Fibroblast of skin of right quadriceps (primary cell): ENCODE measurements at regions not wholly inside any gene's neighbourhood (a gene's known extent, or its start where the extent isn't known, plus 50 kb on each side); places are given as distances from the start of the nearest gene placed in this dataset.

Experiments
- DNase-seq: peaks from one replicate; pipeline ENCODE4 v3.0.0-alpha.2; 2013

DNA sequence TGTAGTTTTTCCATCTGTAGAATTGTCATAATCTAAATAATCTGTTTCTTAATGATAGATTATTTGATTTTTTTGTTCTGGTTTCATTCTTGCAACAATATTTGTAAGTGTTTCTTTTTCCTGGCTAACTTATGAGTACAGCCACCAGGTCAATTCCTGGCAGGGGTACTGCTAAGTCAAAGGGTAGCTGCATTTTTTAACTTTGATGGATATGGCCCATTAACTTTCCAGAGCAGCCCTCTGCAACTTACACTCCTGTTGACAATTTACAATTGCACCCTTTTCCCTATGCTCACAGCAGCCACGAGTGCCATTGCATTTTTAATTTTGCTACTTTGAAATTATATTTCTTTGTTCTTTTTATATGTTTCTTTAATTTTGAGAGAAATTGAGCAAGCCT is 209.3 kb upstream of the CST7 start:
- no peak for DNase-seq

DNA sequence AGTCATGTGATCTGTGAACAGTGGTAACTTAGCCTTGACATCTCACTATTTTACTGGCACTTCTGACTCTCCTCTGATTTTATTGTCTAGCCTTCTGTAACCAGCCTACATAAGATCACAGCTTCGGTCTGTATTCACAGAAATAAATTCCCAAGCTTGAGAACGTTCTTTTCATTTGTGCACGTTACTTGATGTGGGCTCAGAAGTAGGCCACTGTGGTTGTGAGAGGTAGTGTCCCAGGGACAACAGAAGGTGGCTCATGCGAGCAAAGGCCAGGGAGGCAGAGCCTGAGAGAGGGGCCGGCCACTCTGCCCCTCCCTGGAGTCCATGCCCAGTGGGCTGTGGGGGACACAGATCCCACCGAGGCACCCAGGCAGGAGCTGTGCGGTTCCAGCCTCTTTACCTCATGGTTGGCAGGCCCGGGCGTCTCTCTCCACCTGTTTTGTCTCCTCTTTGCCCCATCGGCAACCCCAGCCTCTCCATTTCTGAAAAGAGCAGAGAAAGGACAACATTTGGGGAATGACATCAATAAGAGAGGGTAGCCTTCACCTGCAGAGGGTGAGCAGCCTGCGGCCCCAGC is 207.5 kb upstream of the CST7 start:
- no peak for DNase-seq

DNA sequence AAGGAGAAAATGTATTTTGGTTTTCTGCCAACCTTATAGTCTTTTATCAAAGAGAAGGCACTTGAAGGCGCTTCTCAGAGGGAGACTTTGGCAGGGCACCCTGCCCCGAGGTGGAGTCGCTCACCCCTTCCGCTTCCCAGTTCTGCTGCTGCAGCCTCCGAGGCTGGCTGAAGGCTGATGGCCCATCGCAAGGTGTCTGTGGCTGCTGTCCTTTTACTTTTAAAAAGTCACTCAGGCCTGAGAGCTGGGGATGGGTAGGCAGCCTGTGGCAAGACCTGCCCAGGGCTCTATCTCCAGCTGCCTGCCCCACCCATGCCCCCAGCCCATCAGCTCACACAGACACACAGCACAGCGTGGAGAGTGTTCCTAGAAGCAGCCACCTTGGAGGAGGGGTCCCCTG is 206.6 kb upstream of the CST7 start:
- DNase-seq: no peak

DNA sequence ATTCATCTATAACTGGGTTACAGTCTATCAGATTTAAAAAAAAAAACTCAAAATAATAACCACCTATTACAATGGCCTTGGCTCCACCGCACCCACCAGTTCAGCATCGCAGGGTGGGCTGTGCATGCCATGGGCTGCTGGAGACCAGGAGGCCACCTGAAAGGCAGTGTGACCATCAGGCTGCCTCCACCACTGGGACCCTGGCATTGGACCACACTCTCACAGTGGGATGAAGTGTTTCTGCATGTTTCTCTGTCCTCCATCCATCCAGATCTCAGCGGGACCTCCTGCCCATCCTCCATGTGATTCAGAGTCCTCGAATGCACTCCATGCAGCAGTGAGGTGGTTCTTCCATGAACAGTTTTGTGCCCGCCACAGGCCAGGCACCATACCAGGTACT is 206.1 kb upstream of the CST7 start:
- no peak for DNase-seq

DNA sequence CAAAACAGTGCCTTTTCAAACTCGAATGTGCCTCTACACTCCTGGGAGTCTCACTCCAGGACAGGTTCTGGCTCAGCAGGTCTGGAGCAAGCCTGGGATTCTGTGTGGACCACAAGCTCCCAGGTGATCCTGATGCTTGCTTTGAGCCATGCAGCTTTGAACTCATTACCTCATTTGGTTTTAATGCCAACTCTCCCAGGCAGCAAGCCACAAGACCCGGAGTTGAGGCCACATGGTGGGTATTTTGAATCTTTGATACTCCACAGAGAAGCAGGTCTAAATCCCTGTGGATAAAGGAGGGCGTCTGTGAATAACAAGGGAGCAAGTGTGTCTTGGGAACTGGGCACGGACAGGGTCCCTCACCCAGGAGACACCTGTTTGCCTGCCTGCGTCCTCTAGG is 205.4 kb upstream of the CST7 start:
- DNase-seq: no peak

DNA sequence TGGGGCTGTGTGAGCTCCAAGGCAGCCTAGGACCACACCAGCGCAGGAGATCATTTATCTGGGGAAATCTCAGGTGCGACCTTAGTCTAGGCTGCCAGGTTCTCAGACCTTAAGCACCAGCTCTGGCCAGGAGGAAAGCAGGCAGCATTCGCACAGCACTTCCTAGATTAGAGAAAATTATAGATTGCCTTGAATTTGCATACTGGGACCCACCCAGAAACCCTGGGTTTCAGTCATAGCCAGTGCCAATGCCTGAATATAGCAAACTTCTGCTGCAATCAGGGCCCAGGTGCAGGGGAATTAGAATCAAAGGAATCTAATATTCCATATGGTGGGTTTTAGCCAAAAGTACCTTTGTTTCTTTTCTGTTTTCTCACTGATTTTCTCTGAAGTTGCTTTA is 204.3 kb upstream of the CST7 start:
- no peak for DNase-seq

DNA sequence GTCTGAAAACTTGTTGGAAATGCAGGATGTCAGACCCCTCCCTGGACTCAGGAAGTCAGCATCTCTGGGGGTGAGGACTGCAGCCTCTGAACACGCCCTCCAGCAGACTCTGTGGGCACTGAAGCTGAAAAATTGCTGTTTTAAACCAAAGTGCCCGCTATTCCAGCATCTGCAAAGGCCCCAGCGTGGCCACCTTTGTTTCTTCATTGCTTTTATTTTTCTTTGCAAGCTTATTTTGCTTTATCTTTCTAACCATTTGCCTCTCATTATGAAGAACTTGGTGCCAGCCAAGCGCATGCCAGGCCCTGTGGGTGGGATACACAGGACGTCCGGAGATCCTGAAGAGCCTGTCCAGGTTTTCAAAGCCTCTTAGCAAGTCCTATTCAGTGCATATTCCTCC is 203.9 kb upstream of the CST7 start:
- DNase-seq: no peak

DNA sequence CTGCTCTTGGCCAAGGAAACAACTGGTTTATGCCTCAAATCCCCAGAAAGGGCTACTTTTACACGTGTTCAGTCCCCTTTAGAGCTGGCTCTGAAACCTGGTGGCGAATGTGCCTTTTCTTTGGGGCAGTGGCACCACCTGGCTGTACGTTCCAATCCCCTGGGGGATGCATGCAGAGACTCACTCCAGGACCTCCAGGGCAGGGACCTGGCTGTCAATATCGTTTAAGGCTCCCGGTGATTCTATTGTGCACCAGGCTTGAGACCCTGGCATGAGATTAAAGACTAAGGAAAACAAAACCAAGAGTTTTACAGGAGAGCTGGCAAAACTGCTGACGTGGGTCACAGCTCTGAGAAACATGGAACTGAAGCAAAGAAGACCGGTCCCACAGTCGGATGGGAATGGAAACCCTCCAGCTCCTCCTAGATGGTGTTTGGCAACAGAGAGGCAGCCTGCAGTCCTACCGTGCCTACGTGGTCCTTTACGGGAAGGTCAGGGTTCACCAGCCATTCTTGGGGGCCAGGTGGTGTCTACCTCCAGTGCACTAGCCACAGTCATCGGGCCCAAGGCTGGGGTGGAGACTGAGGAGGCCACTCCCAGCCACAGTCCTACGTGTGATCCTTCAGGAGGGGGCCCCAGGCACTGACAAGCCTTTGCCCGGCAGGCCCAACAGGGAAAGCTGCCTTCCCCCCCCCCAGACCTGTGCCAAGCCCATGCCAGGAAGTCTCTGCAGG is 203.3 kb upstream of the CST7 start:
- no peak for DNase-seq

DNA sequence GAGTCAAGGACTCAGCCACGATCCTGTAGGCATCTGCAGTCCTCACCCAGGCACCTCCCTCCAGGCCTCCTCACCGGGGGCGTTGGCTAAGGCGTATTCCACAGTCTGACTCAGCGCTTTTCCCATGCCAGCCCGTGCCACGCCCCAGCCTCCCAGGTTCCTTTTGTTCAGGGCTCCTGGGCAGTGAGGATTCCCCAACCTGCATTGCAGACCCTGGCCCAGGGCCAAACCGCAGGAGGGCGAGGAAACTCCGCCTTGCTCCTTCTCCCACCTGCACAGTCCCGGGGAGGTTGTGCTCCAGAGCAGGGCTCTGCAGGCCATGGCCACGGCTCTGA is 202.8 kb upstream of the CST7 start:
- no peak for DNase-seq

DNA sequence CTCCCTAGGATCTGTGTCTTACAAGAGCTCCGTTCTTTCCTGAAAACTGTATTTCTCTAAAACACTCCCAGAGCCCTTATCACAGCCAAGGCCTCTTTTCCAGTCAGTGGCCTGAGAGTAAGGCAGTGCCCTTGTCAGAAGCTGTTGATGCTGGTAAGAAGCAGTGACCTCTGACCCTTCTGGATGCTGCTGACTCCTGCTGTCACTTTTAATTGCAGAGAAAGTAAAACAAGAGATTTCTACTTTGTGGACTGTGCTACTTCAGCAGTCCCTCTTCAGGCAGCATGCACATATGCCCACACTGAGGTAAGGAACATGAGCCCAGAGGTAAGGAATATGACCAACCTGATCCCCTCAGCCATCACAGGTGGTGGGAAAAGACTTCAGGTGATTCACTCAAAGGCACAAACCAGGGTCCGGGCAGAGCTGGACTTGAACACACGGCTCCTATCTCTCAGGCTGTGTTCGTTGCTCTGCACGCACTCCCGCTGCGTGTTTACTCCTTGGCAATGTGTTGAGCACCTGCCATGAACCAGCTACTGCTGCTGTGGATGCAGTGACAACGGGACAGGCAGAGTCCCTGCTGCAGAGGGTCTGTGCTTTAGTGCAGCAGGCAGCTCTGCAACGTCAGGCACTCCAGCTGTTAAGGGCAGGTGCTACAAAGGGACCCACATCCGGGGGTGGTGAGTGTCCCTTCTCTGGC is 201.9 kb upstream of the CST7 start:
- DNase-seq: no peak

DNA sequence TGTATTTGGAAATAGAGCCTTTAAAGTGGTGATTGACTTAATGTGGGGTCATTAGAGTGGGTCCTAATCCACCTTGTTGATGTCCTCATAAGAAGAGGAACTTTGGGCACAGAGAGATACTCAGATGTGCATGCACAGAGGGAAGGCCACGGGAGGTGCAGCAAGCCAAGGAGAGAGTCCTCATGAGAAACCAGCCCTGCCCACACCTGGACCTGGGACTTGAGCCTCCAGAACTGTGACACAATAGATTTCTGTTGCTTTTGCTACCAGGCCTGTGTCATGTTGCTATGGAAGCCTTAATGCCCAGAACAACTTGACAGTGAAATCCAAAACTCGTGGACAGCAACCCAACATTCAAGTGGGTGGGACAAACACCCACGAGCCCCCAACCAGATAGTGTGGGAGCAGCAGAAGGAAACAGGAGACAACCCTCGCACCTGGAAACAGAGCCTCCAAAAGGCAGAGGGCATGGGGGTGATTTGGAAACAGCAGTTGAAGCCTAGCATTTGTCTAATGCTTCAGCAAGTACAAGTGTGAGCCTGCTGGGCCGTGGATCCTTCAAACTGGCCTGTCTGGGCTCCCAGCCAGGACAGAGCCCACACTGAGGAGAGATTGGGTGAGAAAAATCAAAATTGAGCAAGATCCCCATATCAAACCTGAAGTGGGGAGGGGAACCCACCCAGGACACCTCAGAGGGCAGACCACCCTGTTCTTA is 201.0 kb upstream of the CST7 start:
- DNase-seq: no peak

DNA sequence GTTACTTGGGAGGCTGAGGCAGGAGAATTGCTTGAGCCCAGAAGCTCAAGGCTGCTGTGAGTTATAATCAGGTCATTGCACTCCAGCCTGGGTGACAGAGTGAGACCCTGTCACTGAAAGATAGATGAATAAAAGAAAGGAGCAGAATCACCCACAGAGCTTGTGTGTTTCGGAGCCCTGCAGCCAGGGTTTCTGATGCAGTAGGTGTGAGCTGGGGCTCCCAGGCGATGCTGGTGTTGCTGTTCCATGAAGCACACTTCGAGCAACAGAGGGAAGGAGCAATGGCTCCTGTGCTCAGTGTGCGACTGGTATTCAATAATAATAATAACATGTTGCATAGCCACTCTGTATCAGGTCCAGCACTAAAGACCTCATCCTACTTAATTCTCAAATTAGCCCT is 197.5 kb upstream of the CST7 start:
- DNase-seq: no peak

DNA sequence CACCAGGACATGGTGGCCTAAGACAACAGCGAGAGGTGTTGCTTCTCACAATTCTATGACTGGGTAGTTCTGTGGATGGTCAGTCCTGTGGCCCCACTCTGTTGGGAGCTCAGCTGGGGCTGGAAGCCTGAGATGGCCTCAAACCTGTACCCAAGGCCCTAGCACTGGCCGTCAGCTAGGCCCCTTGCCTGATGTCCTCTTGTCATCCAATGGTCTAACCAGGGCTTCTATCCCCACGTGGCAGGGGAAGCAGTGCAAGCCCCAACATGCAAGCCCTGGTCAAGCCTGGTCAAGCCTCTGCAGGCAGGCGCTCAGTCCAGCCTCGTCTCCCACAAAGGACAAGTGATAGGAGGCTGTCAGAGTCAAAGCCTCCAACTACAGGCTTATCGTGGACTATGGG is 196.5 kb upstream of the CST7 start:
- no peak for DNase-seq

DNA sequence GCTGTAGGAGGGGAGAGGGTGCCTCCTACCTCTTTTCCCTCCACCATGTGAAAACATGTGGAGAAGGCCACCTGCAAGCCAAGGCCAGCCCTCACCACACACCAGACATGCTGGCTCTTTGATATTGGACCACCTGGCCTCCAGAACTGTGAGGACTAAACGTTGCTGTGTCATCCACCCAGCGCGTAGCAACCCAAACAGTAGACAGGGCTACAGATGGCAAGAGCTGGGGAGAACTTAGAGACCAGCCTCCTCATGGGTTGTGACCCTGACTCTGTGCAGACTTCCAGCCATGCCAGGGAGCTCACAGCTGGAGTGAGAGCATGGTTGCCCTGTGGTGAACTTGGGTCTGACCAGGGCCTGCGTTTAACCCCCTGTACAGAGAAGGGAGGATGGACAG is 195.9 kb upstream of the CST7 start:
- DNase-seq: no peak

DNA sequence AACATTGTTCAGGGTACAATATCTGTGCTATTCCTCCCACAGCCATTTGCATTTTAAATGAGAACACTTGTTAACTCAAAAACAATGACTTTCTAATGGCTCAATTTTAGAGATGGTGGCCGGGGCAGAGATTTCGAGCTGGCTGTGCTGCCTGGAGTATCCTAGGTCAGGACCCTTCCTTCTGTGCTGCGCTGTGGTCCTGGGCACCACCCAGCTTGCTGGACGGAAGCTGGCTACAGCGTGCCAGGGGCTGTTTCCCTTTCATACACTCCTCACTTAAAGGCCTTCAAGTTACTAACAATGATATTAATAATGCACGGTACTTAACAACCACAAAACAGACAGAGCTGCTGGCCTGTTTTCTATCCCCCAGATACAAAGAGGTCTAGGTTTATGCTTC is 194.4 kb upstream of the CST7 start:
- no peak for DNase-seq

DNA sequence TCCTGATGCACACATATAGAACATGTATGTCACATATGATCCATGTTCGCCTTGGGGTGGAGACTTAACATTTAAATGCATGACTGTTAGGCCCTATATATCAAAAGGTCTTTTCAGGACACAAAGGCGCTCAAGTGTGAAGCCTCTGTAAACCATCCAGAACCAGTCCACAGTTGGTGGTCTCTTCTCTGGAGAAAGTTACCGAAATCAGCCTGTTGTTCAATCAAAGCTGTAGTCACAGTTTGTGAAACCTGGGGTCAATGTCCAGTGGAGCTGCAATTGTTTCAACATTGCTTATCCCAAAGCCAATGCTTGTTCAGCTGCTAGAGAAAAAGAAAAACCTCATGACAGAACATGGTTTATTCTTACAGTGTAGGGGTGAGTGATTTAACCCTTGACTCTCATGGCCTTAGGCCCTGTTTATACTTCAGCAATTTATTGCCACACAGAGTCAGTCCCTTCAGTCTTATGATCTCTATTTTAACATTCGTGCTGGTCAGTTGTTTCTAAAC is 193.6 kb upstream of the CST7 start:
- no peak for DNase-seq

DNA sequence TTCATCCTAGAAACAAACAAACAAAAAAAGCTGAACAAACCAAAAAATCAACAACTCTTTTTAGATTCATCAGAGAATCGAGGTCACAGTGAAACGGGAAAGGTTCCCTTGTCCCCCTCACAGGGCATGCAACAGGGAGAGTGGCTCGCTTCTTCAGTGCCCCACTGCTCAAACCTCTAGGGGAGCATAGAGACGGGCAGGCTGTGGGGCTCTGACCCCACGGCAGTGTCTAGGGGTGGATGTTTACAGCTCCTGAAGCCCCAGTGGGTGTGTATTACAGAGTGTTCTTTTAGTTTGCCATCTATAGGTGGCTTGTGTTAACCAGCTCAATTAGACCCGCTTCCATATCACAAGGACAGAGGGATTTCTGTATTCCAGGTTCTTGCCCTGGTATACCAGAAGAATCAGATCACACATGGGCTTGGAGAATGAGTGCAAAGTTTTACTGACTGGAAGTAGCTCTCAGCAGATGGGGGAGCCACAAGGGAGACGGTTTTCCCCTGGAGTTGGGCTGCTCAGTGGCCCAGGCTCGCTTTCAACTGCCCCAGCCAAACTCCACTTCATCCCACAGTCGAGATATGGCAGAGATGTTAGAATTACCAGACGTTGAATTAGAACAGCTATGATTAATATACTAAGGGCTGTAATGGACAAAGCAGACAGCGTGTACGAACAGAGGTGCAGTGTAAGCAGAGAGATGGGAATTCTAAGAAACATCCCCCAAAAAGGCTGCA is 192.6 kb upstream of the CST7 start:
- no peak for DNase-seq

DNA sequence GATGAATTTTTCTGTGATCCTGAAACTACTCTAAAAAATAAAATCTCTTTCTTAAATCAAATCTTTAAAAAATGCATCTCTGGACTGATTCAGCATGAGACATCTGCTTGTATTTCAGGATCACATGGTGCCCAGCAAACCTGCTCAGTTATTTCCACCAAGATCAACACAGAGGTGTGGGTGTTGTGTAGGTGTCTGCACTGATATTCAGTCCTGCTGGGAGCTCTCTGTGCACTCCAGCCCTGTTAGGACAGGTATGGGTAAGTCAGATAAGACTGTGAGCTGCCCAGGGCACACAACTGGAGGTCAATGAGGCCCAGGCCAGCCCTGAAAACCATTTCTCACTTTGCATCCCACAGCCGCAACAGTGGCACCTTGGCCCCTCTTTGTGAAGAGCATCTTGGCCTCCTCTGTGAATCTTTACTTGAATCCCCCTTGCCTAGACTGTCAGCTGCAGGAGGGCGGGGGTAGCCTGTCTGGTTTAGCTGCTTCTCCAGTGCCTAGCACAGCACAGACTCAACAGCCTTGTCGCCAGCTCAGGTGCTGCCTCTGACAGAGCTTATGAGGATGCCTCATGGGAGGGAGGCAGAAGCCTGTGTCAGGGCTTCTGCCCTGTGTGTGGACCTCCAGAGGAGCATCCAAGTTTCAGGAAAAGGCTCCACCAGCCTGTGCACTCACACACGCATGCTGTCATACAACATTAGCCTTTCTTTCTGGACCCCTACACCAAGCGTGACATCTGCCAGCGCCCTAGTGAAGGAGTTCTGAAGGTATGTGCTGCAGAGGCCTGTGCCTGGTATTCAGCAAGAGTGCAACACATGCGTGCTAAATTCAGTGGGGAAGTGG is 187.6 kb upstream of the CST7 start:
- no peak for DNase-seq

DNA sequence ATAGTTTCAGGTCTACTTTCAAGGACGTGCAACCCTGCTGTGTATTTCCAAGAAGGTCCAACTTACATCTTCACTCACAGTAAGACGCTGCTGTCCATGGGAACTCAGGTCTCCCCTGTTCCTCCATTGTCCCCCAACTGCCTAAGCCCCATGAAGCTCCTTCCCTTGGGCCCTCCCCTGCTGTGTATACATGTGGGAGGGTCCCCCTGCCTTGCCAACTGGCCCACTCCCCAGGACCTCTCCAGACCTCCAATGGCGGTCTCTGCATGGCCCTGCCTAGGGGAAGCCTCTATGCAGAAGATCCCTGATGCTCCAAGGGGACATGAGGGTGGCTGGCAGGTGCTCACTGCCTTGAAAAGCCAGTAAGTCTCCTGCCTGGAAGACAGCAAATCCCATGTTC is 186.7 kb upstream of the CST7 start:
- DNase-seq: no peak

DNA sequence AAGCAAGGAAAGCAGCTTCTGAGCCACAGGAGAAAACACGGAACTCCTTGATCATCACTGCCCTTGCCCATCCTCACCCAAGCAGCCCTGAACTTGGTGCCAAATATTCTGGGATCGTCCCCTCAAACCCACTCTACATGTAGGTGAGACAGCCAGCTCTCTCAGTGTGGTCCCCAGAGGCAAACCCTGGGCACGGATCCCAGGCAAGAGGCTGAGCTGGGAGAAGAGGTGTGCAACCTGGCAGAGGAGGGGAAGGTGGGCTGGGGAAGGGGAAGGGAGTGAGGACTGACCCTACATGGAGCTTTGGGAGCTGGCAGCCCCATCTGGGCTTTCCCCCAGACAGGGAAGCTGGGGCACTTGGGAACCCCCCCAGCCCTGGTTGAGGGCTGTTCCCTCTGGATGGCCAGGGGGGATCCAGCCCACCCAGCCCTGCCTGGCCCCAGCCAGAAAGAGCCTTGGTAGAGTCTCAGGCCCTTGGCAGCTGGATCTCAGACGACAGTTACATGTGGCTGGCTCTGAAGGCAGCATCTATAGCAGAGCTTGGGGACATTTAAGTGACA is 186.2 kb upstream of the CST7 start:
- DNase-seq: no peak

DNA sequence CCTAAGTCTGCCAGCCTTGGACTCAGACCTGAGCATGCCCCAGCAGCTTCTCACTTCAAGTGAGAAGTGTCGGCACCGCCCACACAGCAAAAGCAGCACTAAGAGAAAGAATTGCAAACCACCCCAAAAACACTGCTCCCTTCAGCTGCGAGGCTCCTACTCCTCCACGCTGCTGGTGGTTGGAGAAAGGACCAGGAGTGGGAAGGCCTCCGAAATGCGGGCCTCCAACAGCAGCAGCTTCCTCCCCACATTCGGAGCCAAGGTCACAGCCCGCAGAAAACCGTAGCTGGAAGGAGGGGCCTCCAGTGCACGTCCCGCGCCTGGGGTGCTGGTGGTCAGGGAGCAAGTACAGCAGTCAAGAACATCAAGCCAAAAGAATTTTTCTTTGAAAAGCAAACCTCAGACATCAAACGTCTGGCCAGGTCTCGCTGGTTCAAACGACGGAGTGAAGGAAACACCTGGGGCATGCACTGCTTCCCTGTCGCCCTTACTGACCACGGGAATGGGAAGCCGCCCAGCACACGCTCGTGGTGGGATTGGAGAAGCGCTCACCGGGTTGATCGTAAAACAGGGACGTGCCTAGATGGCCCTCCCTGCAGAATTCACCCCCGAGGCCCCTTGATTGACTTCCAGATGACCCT is 185.6 kb upstream of the CST7 start:
- DNase-seq: no peak
